ENCODE measurements at regions not wholly inside any gene's neighbourhood (a gene's known extent, or its start where the extent isn't known, plus 50 kb on each side); places are given as distances from the start of the nearest gene placed in this dataset.
"Not testable (repeated sequence)": the region's sequence is repeated elsewhere in the genome, so short reads cannot be mapped to it uniquely, and the experiment has no call there.

DNA sequence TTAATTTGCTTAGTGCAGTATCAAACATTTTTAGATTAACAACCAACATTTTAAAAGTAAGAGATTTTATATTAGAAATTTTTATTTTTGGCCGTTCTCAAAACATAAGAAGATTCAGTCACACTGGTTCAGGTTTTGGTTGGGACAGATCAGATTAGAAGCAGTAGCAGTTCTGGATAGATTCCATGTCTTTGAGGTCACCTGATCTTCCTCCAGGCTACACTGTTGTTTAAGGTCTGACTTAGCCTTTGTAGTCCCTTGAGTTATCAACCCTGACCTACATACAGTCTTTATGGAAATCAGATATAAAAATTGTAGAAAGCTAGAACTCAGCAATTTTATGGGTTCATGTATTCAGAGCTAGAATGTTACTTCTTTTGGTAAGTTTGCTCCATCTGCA is 910.0 kb upstream of the WWC1 start:
- Histone ChIP-seq H3K4me3 (ENCODE audit: low read length in 3 of 3) (no peak overlapping the region), H3K4me1 (ENCODE audit: control insufficient read depth in 3 of 3, insufficient read depth in 3 of 3, low read length in 3 of 3) (no peaks in the 10 kb centered on the region), H3K9ac (ENCODE audit: low read depth in 1 of 3, low read length in 3 of 3) (no peak overlapping the region), H3K27ac (ENCODE audit: low read depth, low read length) (no peak overlapping the region), H3K9me3 (ENCODE audit: control insufficient read depth in 3 of 3, low read length in 3 of 3) (no peaks in the 10 kb centered on the region), H3K36me3 (ENCODE audit: control insufficient read depth in 3 of 3, insufficient read depth in 3 of 3, low read length in 3 of 3) (no peaks in the 10 kb centered on the region), H3K27me3 (ENCODE audit: control insufficient read depth in 3 of 3, insufficient read depth in 3 of 3, low read length in 3 of 3) (no peaks in the 10 kb centered on the region)

- H3K9ac ChIP-seq (ENCODE audit: low read depth in 1 of 3, low read length in 3 of 3): no peak overlapping the region
- H3K4me3 ChIP-seq (ENCODE audit: low read length in 3 of 3): no peak overlapping the region
- no peaks in the 10 kb centered on the region for H3K27me3 ChIP-seq (ENCODE audit: control insufficient read depth in 3 of 3, insufficient read depth in 3 of 3, low read length in 3 of 3)
- H3K4me1 ChIP-seq (ENCODE audit: control insufficient read depth in 3 of 3, insufficient read depth in 3 of 3, low read length in 3 of 3): no peaks in the 10 kb centered on the region
- no peaks in the 10 kb centered on the region for H3K36me3 ChIP-seq (ENCODE audit: control insufficient read depth in 3 of 3, insufficient read depth in 3 of 3, low read length in 3 of 3)
- no peak overlapping the region for H3K27ac ChIP-seq (ENCODE audit: low read depth, low read length)
- no peaks in the 10 kb centered on the region for H3K9me3 ChIP-seq (ENCODE audit: control insufficient read depth in 3 of 3, low read length in 3 of 3)
Observed at GRCh38 chr5:167389537-167389936, 901.9 kb upstream of the WWC1 start.

GRCh38 chr5:167391286-167391685 is 900.2 kb upstream of the WWC1 start:
- H3K9me3 ChIP-seq (ENCODE audit: control insufficient read depth in 3 of 3, low read length in 3 of 3); H3K27me3 ChIP-seq (ENCODE audit: control insufficient read depth in 3 of 3, insufficient read depth in 3 of 3, low read length in 3 of 3): not testable (repeated sequence)

DNA sequence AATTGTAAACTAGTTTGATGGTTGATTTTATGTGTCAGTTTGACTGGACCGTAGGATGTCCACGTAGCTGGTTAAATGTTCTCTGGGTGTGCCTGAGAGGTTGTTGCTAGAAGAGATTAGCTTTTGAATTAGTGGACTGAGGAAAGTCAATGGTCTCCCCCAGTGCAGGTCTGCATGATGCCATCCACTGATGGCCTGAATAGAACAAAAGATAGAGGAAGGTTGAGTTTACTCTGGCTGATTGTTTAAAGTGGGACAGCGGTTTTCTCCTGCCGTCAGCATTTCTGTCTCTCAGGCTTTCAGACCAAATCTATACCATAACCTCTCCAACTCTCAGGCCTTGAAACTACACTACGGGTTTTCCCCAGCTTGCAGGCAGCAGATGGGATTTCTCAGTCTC is 899.2 kb upstream of the WWC1 start:
- Histone ChIP-seq H3K27ac (ENCODE audit: low read depth, low read length) (no peak overlapping the region), H3K36me3 (ENCODE audit: control insufficient read depth in 3 of 3, insufficient read depth in 3 of 3, low read length in 3 of 3) (no peaks in the 10 kb centered on the region), H3K9ac (ENCODE audit: low read depth in 1 of 3, low read length in 3 of 3) (no peak overlapping the region), H3K9me3 (ENCODE audit: control insufficient read depth in 3 of 3, low read length in 3 of 3) (no peaks in the 10 kb centered on the region), H3K4me1 (ENCODE audit: control insufficient read depth in 3 of 3, insufficient read depth in 3 of 3, low read length in 3 of 3) (no peaks in the 10 kb centered on the region), H3K4me3 (ENCODE audit: low read length in 3 of 3) (no peak overlapping the region), H3K27me3 (ENCODE audit: control insufficient read depth in 3 of 3, insufficient read depth in 3 of 3, low read length in 3 of 3) (no peaks in the 10 kb centered on the region)

More at GRCh38 chr5:167391286-167391685, 900.2 kb upstream of the WWC1 start:
- not testable (repeated sequence) for H3K27ac ChIP-seq (ENCODE audit: low read depth, low read length); H3K4me3 ChIP-seq (ENCODE audit: low read length in 3 of 3); H3K4me1 ChIP-seq (ENCODE audit: control insufficient read depth in 3 of 3, insufficient read depth in 3 of 3, low read length in 3 of 3); H3K36me3 ChIP-seq (ENCODE audit: control insufficient read depth in 3 of 3, insufficient read depth in 3 of 3, low read length in 3 of 3); H3K9ac ChIP-seq (ENCODE audit: low read depth in 1 of 3, low read length in 3 of 3)

GRCh38 chr5:167393358-167393757 is 898.1 kb upstream of the WWC1 start:
- Histone ChIP-seq H3K27me3 (ENCODE audit: control insufficient read depth in 3 of 3, insufficient read depth in 3 of 3, low read length in 3 of 3) (no peaks in the 10 kb centered on the region), H3K4me3 (ENCODE audit: low read length in 3 of 3) (no peak overlapping the region), H3K9me3 (ENCODE audit: control insufficient read depth in 3 of 3, low read length in 3 of 3) (no peaks in the 10 kb centered on the region), H3K36me3 (ENCODE audit: control insufficient read depth in 3 of 3, insufficient read depth in 3 of 3, low read length in 3 of 3) (no peaks in the 10 kb centered on the region), H3K9ac (ENCODE audit: low read depth in 1 of 3, low read length in 3 of 3) (no peak overlapping the region), H3K27ac (ENCODE audit: low read depth, low read length) (no peak overlapping the region), H3K4me1 (ENCODE audit: control insufficient read depth in 3 of 3, insufficient read depth in 3 of 3, low read length in 3 of 3) (no peaks in the 10 kb centered on the region)

DNA sequence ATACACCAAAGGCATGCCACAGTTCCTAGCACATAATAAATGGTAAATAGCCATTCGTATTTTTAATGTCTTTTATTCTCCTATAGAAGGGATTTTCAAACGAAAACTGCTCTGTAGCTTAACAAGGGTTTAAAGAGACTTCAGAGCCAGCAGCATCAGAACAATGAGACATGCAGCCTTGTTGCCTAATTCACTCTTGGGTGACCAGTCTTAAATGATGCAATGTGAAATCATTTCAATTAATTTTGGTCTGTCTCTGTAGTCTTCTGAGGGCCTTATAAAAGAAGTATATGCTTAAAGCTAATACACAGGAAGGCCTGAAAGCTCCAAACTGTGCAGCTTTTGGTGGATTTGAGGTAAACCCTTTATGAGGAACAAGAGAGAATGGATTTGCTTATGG is 888.8 kb upstream of the WWC1 start:
- no peak overlapping the region for H3K27ac ChIP-seq (ENCODE audit: low read depth, low read length)
- no peaks in the 10 kb centered on the region for H3K4me1 ChIP-seq (ENCODE audit: control insufficient read depth in 3 of 3, insufficient read depth in 3 of 3, low read length in 3 of 3)
- no peak overlapping the region for H3K9ac ChIP-seq (ENCODE audit: low read depth in 1 of 3, low read length in 3 of 3)
- H3K27me3 ChIP-seq (ENCODE audit: control insufficient read depth in 3 of 3, insufficient read depth in 3 of 3, low read length in 3 of 3): no peaks in the 10 kb centered on the region
- H3K9me3 ChIP-seq (ENCODE audit: control insufficient read depth in 3 of 3, low read length in 3 of 3): no peaks in the 10 kb centered on the region
- H3K4me3 ChIP-seq (ENCODE audit: low read length in 3 of 3): no peak overlapping the region
- no peaks in the 10 kb centered on the region for H3K36me3 ChIP-seq (ENCODE audit: control insufficient read depth in 3 of 3, insufficient read depth in 3 of 3, low read length in 3 of 3)

- Histone ChIP-seq H3K4me1 (ENCODE audit: control insufficient read depth in 3 of 3, insufficient read depth in 3 of 3, low read length in 3 of 3) (no peaks in the 10 kb centered on the region), H3K27ac (ENCODE audit: low read depth, low read length) (no peak overlapping the region), H3K9me3 (ENCODE audit: control insufficient read depth in 3 of 3, low read length in 3 of 3) (no peaks in the 10 kb centered on the region), H3K4me3 (ENCODE audit: low read length in 3 of 3) (no peak overlapping the region), H3K9ac (ENCODE audit: low read depth in 1 of 3, low read length in 3 of 3) (no peak overlapping the region), H3K36me3 (ENCODE audit: control insufficient read depth in 3 of 3, insufficient read depth in 3 of 3, low read length in 3 of 3) (no peaks in the 10 kb centered on the region), H3K27me3 (ENCODE audit: control insufficient read depth in 3 of 3, insufficient read depth in 3 of 3, low read length in 3 of 3) (no peaks in the 10 kb centered on the region)
Observed at GRCh38 chr5:167406513-167406912, 884.9 kb upstream of the WWC1 start.

- no peak overlapping the region for H3K27ac ChIP-seq (ENCODE audit: low read depth, low read length)
- no peaks in the 10 kb centered on the region for H3K36me3 ChIP-seq (ENCODE audit: control insufficient read depth in 3 of 3, insufficient read depth in 3 of 3, low read length in 3 of 3)
- H3K4me1 ChIP-seq (ENCODE audit: control insufficient read depth in 3 of 3, insufficient read depth in 3 of 3, low read length in 3 of 3): no peaks in the 10 kb centered on the region
- H3K9me3 ChIP-seq (ENCODE audit: control insufficient read depth in 3 of 3, low read length in 3 of 3): no peaks in the 10 kb centered on the region
- no peak overlapping the region for H3K4me3 ChIP-seq (ENCODE audit: low read length in 3 of 3)
- no peak overlapping the region for H3K9ac ChIP-seq (ENCODE audit: low read depth in 1 of 3, low read length in 3 of 3)
- no peaks in the 10 kb centered on the region for H3K27me3 ChIP-seq (ENCODE audit: control insufficient read depth in 3 of 3, insufficient read depth in 3 of 3, low read length in 3 of 3)
Observed at GRCh38 chr5:167412556-167412955, 878.9 kb upstream of the WWC1 start.

DNA sequence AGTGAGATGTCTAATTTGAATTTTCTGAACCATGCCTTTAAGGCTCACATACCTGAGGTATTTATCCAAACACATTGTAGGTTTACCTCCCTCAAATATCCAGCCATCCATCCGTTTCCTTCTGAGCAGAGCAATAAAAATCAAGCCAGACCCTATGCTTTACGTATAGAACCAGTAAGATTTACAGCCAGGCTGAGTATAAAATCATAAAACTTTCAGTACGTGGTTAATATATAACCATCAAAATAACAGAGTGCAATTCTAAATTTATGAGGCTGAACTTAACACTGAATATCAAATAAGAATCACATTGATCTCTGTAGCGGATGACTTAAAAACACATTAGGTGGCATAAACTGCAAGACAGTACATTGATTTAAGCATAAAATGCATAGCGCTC is 877.9 kb upstream of the WWC1 start:
- Histone ChIP-seq H3K9me3 (ENCODE audit: control insufficient read depth in 3 of 3, low read length in 3 of 3) (no peaks in the 10 kb centered on the region), H3K4me3 (ENCODE audit: low read length in 3 of 3) (no peak overlapping the region), H3K4me1 (ENCODE audit: control insufficient read depth in 3 of 3, insufficient read depth in 3 of 3, low read length in 3 of 3) (no peaks in the 10 kb centered on the region), H3K27ac (ENCODE audit: low read depth, low read length) (no peak overlapping the region), H3K27me3 (ENCODE audit: control insufficient read depth in 3 of 3, insufficient read depth in 3 of 3, low read length in 3 of 3) (no peaks in the 10 kb centered on the region), H3K9ac (ENCODE audit: low read depth in 1 of 3, low read length in 3 of 3) (no peak overlapping the region), H3K36me3 (ENCODE audit: control insufficient read depth in 3 of 3, insufficient read depth in 3 of 3, low read length in 3 of 3) (no peaks in the 10 kb centered on the region)

DNA sequence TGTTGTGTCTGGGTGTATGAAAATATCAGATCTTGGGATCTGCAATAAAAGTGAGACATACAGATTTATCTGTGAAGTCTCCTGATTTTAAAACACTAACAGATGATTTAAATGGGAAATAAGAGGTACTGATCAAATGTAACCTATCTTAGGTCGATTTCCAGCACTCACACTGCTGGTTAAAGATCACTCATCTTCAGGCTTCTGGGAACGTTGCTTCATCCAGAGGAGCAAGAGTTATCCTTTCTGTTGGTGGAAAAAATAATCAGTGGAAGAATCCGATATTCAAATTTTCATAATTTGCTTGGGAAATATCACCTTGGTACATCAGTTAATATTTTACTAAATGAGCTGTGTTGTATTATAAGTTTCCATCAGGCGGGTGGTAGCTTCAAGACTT is 876.8 kb upstream of the WWC1 start:
- H3K4me3 ChIP-seq (ENCODE audit: low read length in 3 of 3): no peak overlapping the region
- H3K27me3 ChIP-seq (ENCODE audit: control insufficient read depth in 3 of 3, insufficient read depth in 3 of 3, low read length in 3 of 3): no peaks in the 10 kb centered on the region
- H3K9me3 ChIP-seq (ENCODE audit: control insufficient read depth in 3 of 3, low read length in 3 of 3): no peaks in the 10 kb centered on the region
- no peak overlapping the region for H3K27ac ChIP-seq (ENCODE audit: low read depth, low read length)
- no peak overlapping the region for H3K9ac ChIP-seq (ENCODE audit: low read depth in 1 of 3, low read length in 3 of 3)
- no peaks in the 10 kb centered on the region for H3K36me3 ChIP-seq (ENCODE audit: control insufficient read depth in 3 of 3, insufficient read depth in 3 of 3, low read length in 3 of 3)
- H3K4me1 ChIP-seq (ENCODE audit: control insufficient read depth in 3 of 3, insufficient read depth in 3 of 3, low read length in 3 of 3): no peaks in the 10 kb centered on the region

Measured in skeletal muscle tissue (tissue), 3 donors.